Embryonic facial prominence (tissue), 1 donor: ENCODE measurements at regions not wholly inside any gene's neighbourhood (a gene's known extent, or its start where the extent isn't known, plus 50 kb on each side); places are given as distances from the start of the nearest gene placed in this dataset.

Experiments
- DNase-seq: peaks from one replicate; pipeline ENCODE4 v3.0.0-alpha.2; 2016; ENCODE audit errors: extremely low spot score

DNA sequence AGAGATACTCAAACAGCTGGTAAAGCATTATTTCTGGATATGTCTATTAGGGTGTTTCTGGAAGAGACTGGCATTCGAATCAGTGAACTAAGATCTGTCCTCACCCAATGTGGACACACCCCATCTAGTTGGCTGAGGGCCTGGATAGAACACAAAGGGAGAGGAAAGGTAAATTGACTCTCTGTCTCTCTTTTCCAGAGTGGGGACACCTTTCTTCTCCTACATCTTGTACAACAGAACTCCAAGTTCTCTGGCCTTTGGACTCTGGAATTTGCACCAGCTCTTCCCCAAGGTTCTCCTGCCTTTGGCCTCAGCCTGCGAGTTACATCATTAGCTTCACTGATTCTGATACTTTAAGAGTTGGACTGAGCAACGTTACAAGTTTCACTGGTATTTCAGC, 1253.9 kb downstream of the SLC16A7 start:
- no peak for DNase-seq

DNA sequence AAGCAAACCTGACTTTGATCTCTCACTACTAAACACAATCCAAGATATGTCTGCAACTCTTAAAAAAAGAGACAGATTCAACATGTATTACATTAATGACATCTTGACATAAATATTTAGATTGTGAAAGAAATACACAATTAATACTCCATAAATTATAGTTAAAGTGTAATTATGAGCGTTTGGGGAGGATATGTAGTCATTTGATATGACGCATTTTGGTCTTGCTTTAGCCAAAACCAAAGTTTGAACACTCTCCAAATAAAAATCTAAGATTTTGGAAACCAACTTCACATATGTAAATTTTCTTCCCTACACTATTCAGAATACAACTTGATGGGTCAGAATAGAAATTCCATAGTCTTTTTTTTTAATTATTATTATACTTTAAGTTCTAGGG, 1257.6 kb downstream of the SLC16A7 start:
- no peak for DNase-seq

DNA sequence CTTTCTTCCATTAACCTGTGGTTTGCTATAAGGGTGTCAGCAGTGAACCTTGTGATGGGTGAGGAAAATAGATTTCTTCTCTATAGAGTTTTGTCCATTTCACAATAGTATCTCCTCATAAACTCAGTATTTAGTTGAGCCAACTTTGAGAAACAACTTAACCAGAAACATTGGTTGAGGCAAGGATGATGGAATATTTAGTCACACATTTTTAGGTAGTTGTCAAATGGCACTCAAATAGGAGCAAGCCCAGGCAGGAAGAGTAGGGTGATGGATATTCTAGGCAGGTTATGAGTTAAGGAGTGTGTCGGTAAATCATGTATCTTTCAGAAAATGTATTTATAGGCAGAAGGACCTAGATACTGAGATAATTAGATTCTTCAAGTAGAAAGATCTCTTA, 1267.6 kb downstream of the SLC16A7 start:
- DNase-seq: no peak

DNA sequence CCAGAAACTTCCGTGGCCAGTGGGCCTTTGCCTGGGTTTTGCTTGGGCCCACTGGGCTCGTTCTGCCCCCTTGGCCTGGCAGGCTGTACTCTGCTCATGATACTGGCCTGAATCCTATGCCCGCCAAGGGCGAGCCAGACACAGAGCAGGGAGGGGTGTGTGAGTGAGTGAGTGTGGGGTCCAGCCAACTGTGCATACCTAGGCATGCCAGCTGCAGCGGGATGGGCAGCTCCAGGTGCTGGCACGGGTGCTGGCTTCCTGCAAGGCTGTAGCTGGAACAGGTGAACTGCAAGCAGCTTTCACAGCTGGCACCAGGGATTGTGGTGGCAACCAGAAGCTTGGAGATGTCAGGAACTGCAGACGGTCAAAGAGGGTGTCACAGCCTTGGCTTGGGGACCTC, 1276.4 kb downstream of the SLC16A7 start:
- no peak for DNase-seq

DNA sequence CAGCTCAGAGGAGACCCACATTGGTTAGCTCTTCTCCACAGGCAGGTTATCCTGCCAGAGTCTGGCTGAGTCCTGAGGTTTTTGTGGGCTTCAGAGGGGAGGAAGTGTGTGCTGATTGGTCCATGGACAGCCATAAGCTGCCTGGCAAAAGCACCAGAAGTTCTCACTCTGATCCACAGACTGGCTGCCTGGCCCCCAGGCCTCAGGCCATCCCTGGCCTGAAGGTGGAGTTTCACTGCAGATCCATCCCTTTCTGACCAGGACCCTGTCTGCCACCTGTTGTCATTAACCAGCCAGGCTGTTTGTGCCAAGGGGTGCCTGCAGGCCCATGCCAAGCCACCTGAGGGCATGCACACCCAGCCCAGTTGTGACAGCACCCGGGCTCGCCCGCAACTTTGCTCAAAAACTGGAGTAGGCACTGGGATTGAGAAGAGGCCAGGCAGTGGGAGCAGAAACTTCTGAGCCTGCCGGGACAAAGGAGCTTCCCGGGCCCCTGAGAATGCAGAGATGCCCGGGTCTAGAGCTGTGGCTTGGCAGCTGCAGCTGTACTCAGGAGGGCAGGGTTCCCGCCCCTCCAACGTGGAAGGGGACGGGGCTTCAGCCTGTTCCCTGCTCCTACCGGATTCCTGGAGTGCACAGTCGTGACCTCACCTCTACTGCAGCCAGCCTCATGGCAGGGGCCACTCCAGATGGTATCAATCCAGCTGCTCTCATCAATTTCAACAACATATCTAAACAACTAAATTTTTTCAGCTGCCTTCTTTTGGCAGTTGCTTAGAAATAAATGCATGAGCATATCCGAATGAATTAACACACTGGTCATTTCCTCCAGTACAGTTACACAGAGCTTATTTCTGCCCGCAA, 1277.3 kb downstream of the SLC16A7 start:
- no peak for DNase-seq

DNA sequence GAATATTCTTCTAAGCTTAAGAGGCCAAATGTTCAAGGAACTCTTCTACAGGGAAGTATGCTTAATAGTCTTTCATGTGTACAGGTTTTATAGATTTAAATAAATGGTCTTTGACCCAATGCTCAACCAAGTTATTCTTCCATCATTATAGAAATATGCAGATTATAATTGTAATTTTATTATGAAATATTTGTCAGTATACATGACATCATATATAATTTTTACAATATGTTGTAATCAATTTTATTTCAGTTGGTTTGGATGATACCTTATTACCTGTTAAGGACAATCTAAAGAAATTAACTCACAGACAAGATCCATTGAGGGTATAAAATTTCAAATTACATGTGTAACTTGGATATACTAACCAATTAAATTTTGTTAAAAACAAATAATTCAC, 1278.3 kb downstream of the SLC16A7 start:
- no peak for DNase-seq

DNA sequence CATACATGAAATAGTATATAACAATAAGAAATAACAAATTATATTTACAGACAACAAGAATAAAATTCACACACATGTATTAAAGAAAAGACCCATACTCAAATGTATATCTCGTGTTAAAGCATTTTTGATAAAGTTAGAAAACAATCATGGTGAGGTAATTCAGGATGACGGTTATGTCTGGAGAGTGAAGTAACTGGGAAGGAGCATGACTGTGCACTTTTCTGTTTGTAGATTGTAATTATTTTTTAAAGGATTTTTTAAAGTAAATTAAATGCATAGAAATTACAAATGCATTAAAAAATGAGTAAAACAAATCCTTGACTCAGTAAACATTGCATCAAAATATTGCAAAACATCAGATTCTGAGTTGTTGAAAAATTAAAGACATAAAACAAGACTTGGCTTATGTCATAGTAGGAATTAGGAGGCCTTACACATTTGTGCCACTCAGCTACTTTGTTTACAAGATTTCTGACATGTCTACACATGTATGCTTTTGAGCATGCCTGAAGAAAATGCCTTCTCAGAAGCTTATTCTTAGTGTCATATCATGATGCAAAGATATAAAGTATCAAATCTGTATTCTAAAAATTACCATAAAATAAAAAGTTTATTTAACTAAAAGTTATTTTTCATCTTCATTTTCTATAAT, 1325.1 kb downstream of the SLC16A7 start:
- no peak for DNase-seq

DNA sequence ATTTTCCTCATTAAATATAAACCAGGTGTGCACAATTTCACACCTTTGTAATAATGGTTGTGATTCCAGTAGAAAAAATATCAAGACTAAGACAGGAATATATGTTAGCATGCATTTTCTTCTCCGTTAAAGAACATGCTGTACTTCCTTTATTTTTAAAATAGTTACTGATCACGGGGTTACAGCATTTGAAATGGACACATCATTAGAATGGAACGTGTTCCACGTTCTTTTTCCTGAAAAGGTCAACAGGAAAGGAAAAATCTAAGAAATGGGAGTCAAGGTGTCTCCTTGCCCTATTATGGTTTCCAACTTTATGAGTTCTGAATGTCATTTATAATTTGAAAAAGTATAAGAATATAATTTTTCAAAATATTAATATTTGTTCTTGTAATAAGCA, 1325.7 kb downstream of the SLC16A7 start:
- no peak for DNase-seq

DNA sequence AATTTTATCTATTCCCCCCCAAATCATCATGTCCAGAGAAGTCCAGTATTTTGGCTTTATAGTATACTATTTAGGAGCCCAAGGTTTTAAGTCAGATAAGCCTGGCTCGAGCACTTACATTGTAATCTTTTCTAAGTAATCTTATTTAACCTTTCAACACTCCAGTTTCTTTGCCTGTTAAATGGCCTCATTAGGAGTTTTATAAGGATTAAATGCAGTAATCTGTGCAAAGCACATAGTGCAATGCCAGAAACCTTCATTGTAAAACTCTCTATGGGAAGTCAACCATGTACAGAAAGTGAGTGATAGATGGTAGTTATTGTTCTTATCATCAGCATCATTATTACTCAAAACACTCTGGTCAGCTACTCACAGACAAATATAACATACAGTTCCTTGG, 1330.4 kb downstream of the SLC16A7 start:
- no peak for DNase-seq

DNA sequence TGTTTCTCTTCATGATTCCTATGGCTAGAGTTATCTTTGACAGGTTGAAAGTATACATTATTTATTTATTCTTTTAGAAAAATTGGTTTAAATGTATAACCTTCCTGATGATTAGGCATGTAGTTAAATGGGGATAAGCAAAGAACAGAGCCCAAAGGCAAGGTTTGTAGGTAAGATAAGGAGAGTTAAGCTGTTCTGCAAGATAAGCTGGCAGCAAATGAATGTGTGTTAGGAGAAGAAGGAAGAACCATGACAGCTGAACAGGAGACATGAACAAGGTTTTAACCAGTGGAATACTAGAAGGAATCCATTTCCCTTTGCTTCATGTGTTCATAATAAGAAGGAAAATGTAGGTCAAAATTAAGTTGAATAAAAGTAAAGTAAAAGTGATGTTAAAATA, 1330.1 kb upstream of the USP15 start:
- DNase-seq: no peak

DNA sequence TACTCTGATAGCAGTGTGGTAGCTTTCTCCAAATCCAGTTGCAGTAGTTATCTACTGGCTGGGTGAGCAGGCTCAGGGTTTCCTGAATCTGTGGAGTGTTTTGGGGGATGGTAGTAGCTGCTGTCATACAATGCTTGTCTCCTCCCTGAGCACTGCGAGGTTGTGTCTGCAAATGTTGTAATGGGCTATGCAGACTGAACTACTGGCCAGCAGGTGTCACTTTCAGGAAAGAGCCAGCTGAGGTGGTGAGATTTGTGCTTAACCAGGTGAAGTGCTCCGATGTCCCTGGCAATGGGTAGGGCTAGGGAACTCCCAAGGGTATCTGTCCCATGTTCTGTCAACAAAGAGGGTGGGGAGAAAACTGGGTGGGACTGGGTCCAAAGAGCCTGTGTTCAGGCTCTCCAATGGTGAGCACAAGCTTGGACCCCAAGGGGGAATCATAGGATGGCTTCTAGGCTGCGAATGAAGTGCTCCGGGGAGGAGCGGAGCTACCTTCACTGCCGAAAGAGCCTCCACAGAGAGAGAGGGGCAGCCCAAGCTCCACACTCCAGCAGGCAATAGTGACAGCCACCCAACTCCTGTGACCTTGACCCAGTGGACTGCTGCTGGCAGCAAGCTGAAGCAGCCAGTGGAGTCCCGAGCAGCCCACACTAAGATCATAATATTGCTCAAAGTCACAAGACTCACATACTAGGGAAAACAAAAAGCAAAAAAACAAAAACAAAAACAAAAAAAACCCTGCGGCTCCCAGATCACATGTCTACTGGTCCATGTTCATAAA, 1324.0 kb upstream of the USP15 start:
- no peak for DNase-seq

DNA sequence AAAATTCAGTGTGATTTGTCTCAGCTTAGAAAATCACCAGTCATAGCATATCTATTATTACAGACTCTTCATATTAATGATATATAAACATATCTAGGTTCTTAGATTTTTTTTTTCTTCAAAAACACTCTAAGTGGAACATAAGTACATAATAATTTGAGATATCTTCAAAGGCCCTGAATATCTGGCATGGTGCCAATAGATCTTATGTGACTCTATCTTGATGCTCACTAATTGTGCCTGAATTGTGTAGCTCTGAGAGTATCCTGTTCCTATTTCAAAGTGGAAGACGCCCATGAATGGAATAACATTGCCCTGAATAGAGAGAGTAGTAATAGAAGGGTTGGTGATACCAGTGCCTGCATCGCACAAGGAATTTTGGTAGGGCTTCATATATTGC, 1312.7 kb upstream of the USP15 start:
- no peak for DNase-seq

DNA sequence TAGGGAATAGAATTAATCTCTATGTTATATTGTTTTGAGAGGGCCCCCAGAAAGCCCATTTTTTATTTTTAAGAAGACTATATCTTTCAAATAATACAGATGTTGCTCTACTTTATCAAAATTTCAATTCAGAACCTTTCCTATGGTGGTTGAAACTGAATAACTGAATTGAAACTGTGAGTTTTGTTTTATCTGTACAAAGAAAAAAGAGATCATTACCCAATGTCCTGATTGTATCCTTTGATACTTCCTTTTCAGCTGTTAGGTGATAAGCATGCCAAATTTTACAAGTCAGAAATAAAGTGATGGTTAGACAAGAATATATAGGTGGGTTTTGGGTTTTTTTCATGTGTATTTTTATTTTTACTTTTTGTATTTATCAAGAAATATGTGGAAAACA, 1293.1 kb upstream of the USP15 start:
- no peak for DNase-seq

DNA sequence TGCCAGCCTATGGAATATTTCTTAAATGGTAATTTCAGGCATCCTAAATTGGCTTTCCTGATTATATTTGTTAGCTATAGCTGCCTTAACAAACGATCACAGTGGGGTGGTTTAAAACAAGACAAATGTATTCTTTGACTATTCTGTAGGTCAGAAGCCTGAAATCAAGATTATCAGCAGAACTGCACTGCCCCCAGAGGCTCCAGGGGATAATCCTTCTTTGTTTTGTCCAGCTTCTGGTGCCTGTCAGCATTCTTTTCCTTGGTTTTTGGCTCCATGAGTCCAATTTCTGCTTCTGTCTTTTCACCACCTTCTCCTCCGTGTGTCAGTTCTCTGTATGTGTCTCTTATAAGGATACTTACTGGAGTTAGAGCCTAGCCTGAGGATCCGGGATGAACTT, 1282.2 kb upstream of the USP15 start:
- no peak for DNase-seq

DNA sequence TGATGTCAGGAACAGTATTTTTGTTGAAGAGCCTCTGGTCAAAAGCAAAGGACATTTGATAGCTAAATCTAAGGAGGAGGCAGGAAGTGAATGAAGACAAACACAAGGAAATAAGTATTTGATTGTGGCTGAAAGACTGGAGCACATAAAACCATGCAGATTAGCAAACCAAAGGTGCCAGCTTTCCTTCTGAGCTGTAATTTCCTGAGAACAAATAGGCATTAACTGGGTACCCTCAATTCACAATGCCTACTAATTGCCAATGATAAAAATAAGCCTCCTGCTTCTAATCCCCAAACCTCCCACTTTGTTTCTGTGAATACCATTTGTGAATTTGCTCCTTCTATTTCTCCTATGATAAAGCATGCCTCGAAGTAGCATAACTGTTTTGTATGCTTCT, 1279.6 kb upstream of the USP15 start:
- no peak for DNase-seq

DNA sequence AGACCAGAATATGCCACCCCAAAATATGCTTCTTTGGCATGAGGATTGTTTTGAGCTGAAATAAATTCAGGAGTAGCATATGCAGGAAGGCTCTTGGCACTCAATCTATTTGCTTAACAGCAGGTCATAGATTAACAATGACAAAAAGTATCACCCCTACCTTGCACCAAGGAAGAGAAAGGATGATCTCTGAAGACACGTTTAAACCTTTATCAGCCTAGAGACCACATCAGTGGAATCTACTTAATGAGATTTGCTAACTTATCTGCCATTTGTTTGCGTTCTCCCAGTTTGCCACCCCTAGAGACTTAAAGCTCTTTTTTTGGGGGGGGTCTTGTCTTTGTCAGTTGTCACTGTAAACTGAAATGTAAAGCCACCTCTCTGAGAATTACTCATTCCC, 1278.7 kb upstream of the USP15 start:
- no peak for DNase-seq

DNA sequence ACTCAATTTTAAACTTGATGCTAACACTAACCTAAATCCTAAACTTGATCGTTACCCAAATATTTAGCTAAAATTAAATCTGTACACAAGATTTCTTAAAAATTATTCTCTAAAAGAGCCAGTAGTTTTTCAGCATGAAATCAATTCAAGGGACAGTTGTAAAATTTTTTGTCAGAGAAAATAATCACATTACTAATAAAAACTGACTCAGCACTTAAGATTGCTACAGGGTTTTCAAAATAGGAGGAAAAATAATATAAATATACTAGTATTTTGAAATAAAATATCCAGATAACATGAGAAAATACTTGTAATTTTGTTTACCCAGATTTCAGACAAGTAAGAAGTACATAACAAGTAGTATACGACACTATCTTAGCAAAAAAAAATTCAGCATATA, 1268.1 kb upstream of the USP15 start:
- no peak for DNase-seq

DNA sequence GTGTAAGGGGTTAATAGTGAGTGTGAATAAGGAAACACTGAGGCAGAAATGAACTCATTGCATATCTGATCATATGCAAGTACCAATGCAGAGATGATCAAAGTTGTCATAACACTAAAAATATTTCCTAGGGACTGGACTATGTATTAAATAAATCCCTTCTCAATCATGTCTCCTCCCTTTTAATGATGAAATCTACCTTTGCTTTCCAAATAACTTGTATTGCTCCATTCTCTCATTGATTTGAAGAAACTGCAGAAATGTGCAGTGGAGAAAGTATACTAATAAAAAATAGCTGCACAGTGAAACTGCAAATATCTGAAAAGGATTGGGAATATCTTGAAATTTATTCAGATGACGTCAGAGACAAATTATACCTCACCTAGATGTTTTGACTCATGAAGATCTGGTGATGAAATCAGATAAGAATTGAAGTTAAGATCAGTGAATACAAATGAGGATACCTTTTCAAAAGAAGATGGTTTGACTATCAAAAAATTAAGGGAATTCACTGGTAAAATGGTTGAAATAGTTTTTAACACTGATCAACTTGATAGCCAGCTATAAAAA, 1264.9 kb upstream of the USP15 start:
- no peak for DNase-seq

DNA sequence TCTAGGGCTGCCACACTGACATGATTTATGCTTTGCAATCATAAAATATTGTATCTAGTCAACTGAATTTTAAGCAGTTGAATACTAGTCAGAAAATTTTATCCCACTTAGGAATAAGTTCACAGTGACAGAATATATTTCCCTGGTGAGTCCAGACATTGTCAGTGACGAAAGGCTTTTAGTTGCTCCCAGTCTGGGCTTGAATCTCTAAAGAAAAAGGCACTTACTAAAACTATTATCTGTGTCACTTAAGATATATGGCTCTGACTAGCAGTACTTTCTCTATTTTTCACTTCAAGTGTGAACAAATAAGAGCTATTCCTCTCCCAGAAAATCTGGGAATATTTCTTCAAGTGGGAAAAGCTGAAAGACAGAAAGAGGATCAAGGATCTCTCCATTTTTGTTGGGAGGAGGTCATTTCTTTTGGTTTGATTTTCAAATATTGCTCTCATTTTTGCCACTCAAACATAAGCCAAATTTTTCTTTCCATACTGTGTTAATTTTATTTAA, 1262.3 kb upstream of the USP15 start:
- DNase-seq: no peak

DNA sequence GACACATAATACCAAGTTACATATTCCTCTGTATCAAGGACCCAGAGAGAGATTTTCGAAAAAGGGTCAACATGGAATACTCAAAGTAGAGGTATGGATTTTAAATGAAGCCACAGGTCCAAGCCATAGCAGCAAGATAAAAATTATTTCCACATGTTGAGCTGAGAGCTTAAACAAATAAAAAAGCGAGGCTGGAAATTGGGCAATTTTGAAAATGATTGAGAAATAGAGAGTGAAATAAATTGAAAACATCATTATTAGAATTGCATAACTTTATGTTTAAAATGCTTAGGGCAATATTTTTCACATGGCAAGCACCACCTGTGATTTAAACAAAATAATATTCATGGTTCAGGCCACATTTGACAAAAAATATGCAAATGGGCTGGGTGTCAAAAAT, 1251.0 kb upstream of the USP15 start:
- DNase-seq: no peak

DNA sequence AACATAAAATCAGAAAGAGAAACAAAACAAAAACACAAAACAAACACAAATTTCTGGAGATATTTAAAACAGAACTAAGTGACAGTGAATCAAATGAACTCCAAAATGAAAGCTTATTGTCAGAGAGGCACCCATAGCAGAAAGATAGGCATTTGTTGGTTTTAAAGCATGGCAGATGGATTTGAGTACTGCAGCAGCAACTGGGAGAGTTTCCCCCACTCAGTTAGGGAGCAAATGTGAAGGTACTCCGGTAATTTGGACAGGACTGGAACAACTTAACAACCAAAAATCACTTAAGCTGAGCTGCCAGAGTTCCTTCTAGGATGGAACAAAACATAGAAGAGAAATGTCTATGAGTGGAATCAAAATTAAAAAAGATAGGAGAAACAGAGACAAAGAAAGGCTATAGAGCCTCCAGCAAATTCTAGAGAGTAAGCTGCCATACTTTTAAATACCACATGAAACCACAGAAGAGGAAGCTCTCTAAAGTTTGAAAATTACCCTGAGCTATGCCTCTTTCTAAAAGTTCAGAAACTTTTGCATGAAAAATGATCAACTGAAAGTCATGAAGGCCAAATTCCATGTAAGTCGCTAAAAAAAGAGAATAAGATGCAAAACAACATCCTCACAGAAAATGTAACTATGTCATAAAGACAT, 1248.3 kb upstream of the USP15 start:
- no peak for DNase-seq

DNA sequence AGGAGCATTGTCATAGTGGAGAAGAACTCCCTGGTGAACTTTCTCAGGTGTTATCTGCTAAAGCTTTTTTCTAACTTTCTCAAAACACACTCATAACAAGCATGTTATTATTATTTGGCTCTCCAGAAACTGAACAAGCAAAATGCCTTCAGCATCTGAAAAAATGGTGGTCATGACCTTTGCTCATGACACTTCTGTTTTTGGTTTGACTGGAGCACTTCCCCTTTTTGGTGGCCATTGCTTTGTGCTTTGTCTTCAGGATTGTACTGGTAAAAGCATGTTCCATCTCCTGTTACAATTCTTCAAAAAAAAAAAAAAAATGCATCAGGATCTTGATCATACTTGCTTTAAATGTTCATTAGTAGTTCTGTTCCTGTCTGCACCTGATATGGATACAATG, 1241.6 kb upstream of the USP15 start:
- no peak for DNase-seq
